ENCODE measurements at regions not wholly inside any gene's neighbourhood (a gene's known extent, or its start where the extent isn't known, plus 50 kb on each side); places are given as distances from the start of the nearest gene placed in this dataset.
A peak's percentile ranks its signal among the peaks of the same experiment; 100 is the strongest.

DNA sequence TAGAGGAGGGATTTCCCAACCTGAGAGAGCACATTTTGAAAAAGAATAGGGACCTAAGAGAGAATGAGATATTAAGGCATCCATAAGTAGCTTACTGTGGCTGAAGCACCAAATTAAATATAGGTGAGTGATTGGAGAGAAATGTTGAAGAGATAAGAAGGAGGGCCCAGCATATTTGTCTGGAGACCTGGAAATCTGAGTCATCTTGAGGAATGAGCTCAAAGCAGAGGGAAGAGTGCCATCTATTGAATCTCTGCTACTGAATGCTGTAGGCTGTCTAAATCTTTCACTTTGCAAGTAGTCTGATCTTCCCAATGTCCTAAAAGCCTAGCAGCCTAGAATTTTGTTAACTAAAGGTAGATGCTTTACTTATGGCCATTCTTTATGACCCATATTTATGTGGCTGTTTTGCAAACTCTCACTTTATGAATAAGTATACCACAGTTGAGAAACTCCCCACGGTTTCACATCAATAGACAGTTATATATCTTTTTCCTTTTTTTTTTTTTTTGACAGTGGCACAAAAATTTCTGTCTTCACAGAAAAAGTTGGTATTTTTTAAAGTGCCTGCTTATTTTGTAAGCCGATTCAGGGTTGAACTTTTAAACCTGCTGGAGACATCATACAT lies 2093.5 kb downstream of the LRRC4C start:
- no peak overlapping the region for H2AK5ac ChIP-seq (ENCODE audit: insufficient read length, low read length)
- no peak for DNase-seq
- Mint-ChIP-seq H3K4me1 (no peaks in the 10 kb centered on the region), H3K27me3 (ENCODE audit: low read depth) (no peaks in the 10 kb centered on the region), H3K4me3 (no peak overlapping the region), H3K36me3 (ENCODE audit: insufficient read depth in 1 of 3, low read depth in 3 of 3) (no peaks in the 10 kb centered on the region), H3K27ac (no peak overlapping the region), H3K9me3 (peaks cover 0 to 1% of the 10 kb centered on the region in 2 experiments; a peak in 1 of 5 replicates)
- H2AFZ ChIP-seq (ENCODE audit: low read length): no peak overlapping the region
- no peaks in the 10 kb centered on the region for H3K27me3 ChIP-seq (ENCODE audit: insufficient read depth, low read length)
- no peaks in the 10 kb centered on the region for H3K79me2 ChIP-seq (ENCODE audit: insufficient read depth, low read length)
- no peak overlapping the region for H4K8ac ChIP-seq (replicated peaks; ENCODE audit: insufficient read length, low read depth, low read length)
- no peak overlapping the region for H2BK5ac ChIP-seq (ENCODE audit: insufficient read length, low read length)
- H4K5ac ChIP-seq (ENCODE audit: insufficient read length, low read depth, low read length): no peak overlapping the region
- TF ChIP-seq, protein P1, sequence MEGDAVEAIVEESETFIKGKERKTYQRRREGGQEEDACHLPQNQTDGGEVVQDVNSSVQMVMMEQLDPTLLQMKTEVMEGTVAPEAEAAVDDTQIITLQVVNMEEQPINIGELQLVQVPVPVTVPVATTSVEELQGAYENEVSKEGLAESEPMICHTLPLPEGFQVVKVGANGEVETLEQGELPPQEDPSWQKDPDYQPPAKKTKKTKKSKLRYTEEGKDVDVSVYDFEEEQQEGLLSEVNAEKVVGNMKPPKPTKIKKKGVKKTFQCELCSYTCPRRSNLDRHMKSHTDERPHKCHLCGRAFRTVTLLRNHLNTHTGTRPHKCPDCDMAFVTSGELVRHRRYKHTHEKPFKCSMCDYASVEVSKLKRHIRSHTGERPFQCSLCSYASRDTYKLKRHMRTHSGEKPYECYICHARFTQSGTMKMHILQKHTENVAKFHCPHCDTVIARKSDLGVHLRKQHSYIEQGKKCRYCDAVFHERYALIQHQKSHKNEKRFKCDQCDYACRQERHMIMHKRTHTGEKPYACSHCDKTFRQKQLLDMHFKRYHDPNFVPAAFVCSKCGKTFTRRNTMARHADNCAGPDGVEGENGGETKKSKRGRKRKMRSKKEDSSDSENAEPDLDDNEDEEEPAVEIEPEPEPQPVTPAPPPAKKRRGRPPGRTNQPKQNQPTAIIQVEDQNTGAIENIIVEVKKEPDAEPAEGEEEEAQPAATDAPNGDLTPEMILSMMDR (conservative IDR thresholded peaks at IDR 0.05): peak; percentile 54; the same call in 2 of the 3 replicates
- no peaks in the 10 kb centered on the region for H3K9me3 ChIP-seq (ENCODE audit: control insufficient read depth, low read depth, low read length)
- no peak overlapping the region for H3K14ac ChIP-seq (ENCODE audit: insufficient read depth, low read length)
- no peaks in the 10 kb centered on the region for H3K4me1 ChIP-seq (ENCODE audit: insufficient read depth, low read length)
- no peaks in the 10 kb centered on the region for H4K20me1 ChIP-seq (ENCODE audit: control insufficient read depth, insufficient read depth, insufficient read length)
- H2BK12ac ChIP-seq (ENCODE audit: insufficient read length, low read depth, low read length): no peak overlapping the region
- no CpG with 5 or more reads among the region's 2 CpGs for WGBS (ENCODE audit: extremely low coverage, insufficient read length, low lambda C conversion rate)
- no peak overlapping the region for H3K56ac ChIP-seq (ENCODE audit: insufficient read length, low read depth, low read length)
- H3K18ac ChIP-seq (ENCODE audit: insufficient read length, low read depth, low read length): no peak overlapping the region
- H3K23ac ChIP-seq (ENCODE audit: insufficient read length, low read depth, low read length): no peak overlapping the region
- no peak overlapping the region for H3K4ac ChIP-seq (ENCODE audit: low read depth, low read length)
- H3K79me1 ChIP-seq (ENCODE audit: insufficient read depth, low read depth, low read length, poor library complexity, severe bottlenecking): no peaks in the 10 kb centered on the region
- no peak overlapping the region for H3K9ac ChIP-seq (ENCODE audit: extremely low read depth, insufficient read length, low read length)
- no peak overlapping the region for H4K91ac ChIP-seq (ENCODE audit: insufficient read length, low read depth, low read length)
- no peak overlapping the region for H2BK120ac ChIP-seq (ENCODE audit: low read depth, low read length, poor library complexity, severe bottlenecking)
- H3T11ph ChIP-seq (ENCODE audit: low read length): no peak overlapping the region
- no peak overlapping the region for H3K4me2 ChIP-seq (ENCODE audit: insufficient read depth, insufficient read length, low read length)
- no peak overlapping the region for H2BK20ac ChIP-seq (ENCODE audit: low read depth, low read length, poor library complexity, severe bottlenecking)
- H2BK15ac ChIP-seq (ENCODE audit: low read depth, low read length): no peak overlapping the region
- no peak overlapping the region for H3K27ac ChIP-seq (ENCODE audit: insufficient read length, low read depth, low read length)
- H3K23me2 ChIP-seq (ENCODE audit: insufficient read length, low read depth, low read length, poor library complexity, severe bottlenecking): no peaks in the 10 kb centered on the region
